IMR-90 (cell line): ENCODE measurements at regions not wholly inside any gene's neighbourhood (a gene's known extent, or its start where the extent isn't known, plus 50 kb on each side); places are given as distances from the start of the nearest gene placed in this dataset.

ENCODE experiments used
- ATAC-seq: fragments of 200-7000 bp; cut with Tn5 transposase; 2 replicates; pipeline ENCODE4 v1.9.1; 2020; ENCODE audit warnings: low read depth, mild to moderate bottlenecking, moderate library complexity
- BruUV-seq: library from RNA; stranded (reverse); fragments of 400-500 nt; replicated peaks from 2 replicates; lab custom pipeline; 2021; lab: Mats Ljungman, UMichigan
- CTCF ChIA-PET: fragments of 300-600 bp; formaldehyde crosslinking; extraction: SDS; loops from one replicate; lab custom pipeline; 2021; ENCODE audit warnings: antibody characterized with exemption; lab: Yijun Ruan, JAX
- POLR2A ChIA-PET: fragments of 300-600 bp; sonication (Branson Sonifier 250); formaldehyde crosslinking; loops from one replicate; lab custom pipeline; 2022; ENCODE audit warnings: antibody characterized with exemption; ENCODE audit not compliant: unreplicated experiment; lab: Charles Lee
- DNase-seq: peaks from one replicate; pipeline ENCODE4 v3.0.0; 2013
- H2AFZ ChIP-seq: replicated peaks from 2 replicates; pipeline ENCODE3; 2013; ENCODE audit warnings: low read length, mild to moderate bottlenecking; ENCODE audit not compliant: poor library complexity
- H2AK5ac ChIP-seq: 2 replicates; pipeline ENCODE4 v1.6.1; 2013; ENCODE audit warnings: low read depth, low read length, inconsistent platforms
- H2AK9ac ChIP-seq: replicated peaks from 2 replicates; pipeline ENCODE3; 2013; ENCODE audit warnings: mild to moderate bottlenecking, low read depth, low read length, moderate library complexity; ENCODE audit not compliant: poor library complexity
- H2BK120ac ChIP-seq: 2 replicates; pipeline ENCODE4 v1.6.1; 2013; ENCODE audit warnings: low read depth, low read length, inconsistent platforms
- H2BK15ac ChIP-seq: 3 replicates; pipeline ENCODE4 v1.6.1; 2013; ENCODE audit warnings: low read depth, low read length, inconsistent platforms
- H2BK20ac ChIP-seq: 2 replicates; pipeline ENCODE4 v1.6.1; 2013; ENCODE audit warnings: low read depth, mild to moderate bottlenecking, inconsistent platforms, low read length, moderate library complexity
- H2BK5ac ChIP-seq: 2 replicates; pipeline ENCODE4 v1.6.1; 2013; ENCODE audit warnings: mild to moderate bottlenecking, low read depth, low read length, inconsistent platforms; ENCODE audit not compliant: poor library complexity, severe bottlenecking
- H3K14ac ChIP-seq: replicated peaks from 2 replicates; pipeline ENCODE4 v1.6.1; 2013; ENCODE audit warnings: low read depth, low read length, inconsistent platforms
- H3K18ac ChIP-seq: 2 replicates; pipeline ENCODE4 v1.6.1; 2013; ENCODE audit warnings: low read depth, low read length, control low read depth
- H3K23ac ChIP-seq: 2 replicates; pipeline ENCODE4 v1.6.1; 2013; ENCODE audit warnings: low read depth, low read length, inconsistent platforms
- H3K27ac ChIP-seq: 2 replicates; pipeline ENCODE4 v1.5.1; 2013; ENCODE audit warnings: mild to moderate bottlenecking, control low read depth, low read length; ENCODE audit not compliant: insufficient read depth
- H3K27me3 ChIP-seq: 2 replicates; pipeline ENCODE4 v1.6.1; 2013; ENCODE audit warnings: low read length; ENCODE audit not compliant: control insufficient read depth, insufficient read depth
- H3K36me3 ChIP-seq: 2 replicates; pipeline ENCODE4 v1.6.1; 2013; ENCODE audit warnings: low read length, mixed read lengths; ENCODE audit not compliant: control insufficient read depth, insufficient read depth
- H3K4ac ChIP-seq: 2 replicates; pipeline ENCODE4 v1.6.1; 2013; ENCODE audit warnings: low read depth, low read length, inconsistent platforms
- H3K4me1 ChIP-seq: 2 replicates; pipeline ENCODE4 v1.6.1; 2013; ENCODE audit warnings: low read length, mixed read lengths; ENCODE audit not compliant: control insufficient read depth, insufficient read depth
- H3K4me2 ChIP-seq: 2 replicates; pipeline ENCODE4 v1.6.1; 2013; ENCODE audit warnings: low read depth, mild to moderate bottlenecking, control low read depth, low read length, moderate library complexity
- H3K4me3 ChIP-seq: 2 replicates; pipeline ENCODE4 v1.5.1; 2013; ENCODE audit warnings: low read depth, mild to moderate bottlenecking, control low read depth, low read length, moderate library complexity; ENCODE audit not compliant: insufficient read depth
- H3K56ac ChIP-seq: 2 replicates; pipeline ENCODE4 v1.6.1; 2013; ENCODE audit warnings: low read length, inconsistent platforms; ENCODE audit not compliant: insufficient read depth; ENCODE audit errors: extremely low read depth
- H3K79me1 ChIP-seq, 2 experiments: 2 replicates each; pipeline ENCODE4 v1.6.1; 2013; ENCODE audit warnings: low read length in 2 of 2, inconsistent platforms in 1 of 2, low read depth in 1 of 2
- H3K9ac ChIP-seq: 2 replicates; pipeline ENCODE4 v1.6.1; 2013; ENCODE audit warnings: low read depth, low read length, control low read depth
- H3K9me1 ChIP-seq: 2 replicates; pipeline ENCODE4 v1.6.1; 2013; ENCODE audit warnings: low read length, inconsistent platforms; ENCODE audit not compliant: insufficient read depth
- H3K9me3 ChIP-seq: 2 replicates; pipeline ENCODE4 v1.6.1; 2013; ENCODE audit warnings: low read length; ENCODE audit not compliant: control insufficient read depth, insufficient read depth
- H4K20me1 ChIP-seq: 2 replicates; pipeline ENCODE4 v1.6.1; 2013; ENCODE audit warnings: low read length, inconsistent platforms; ENCODE audit not compliant: insufficient read depth
- H4K5ac ChIP-seq: 2 replicates; pipeline ENCODE4 v1.6.1; 2013; ENCODE audit warnings: mild to moderate bottlenecking, low read depth, low read length, control low read depth
- H4K8ac ChIP-seq, 2 experiments: 2 replicates each; pipeline ENCODE4 v1.6.1; 2013; ENCODE audit warnings: low read depth in 2 of 2, low read length in 2 of 2, control low read depth in 1 of 2, inconsistent platforms in 1 of 2
- H4K91ac ChIP-seq: 2 replicates; pipeline ENCODE4 v1.6.1; 2013; ENCODE audit warnings: low read depth, low read length, inconsistent platforms; ENCODE audit not compliant: insufficient read depth
- MAFK ChIP-seq: IDR thresholded peaks from 2 replicates; pipeline ENCODE4 v1.6.1; 2012; ENCODE audit warnings: low read depth, low read length, improper control_type of control experiment
- RCOR1 ChIP-seq: IDR thresholded peaks from 2 replicates; pipeline ENCODE4 v1.6.1; 2012; ENCODE audit warnings: mild to moderate bottlenecking, low read length, improper control_type of control experiment; ENCODE audit not compliant: insufficient replicate concordance
- WGBS, 2 experiments: methylation state at CpG; one replicate each; pipeline versions ENCODE4 v1.1.5 to v1.1.7; 2013; ENCODE audit warnings: missing lambda C conversion rate in 2 of 2; ENCODE audit not compliant: insufficient read length in 1 of 2; ENCODE audit errors: extremely low coverage in 2 of 2; 5-methylcytosine and 5-hydroxymethylcytosine counted together
- dilution Hi-C: fragments of 300-500 bp; cut with HindIII; formaldehyde crosslinking; loops from one replicate; pipeline ENCODE4 v1.14.3; 2018; ENCODE audit warnings: low sequenced_read_pairs; ENCODE audit not compliant: unreplicated experiment
- in situ Hi-C: fragments of 300-500 bp; cut with MboI; formaldehyde crosslinking; loops from 3 replicates; pipeline ENCODE4 v1.14.3; 2019; ENCODE audit warnings: low sequenced_read_pairs, inconsistent platforms, mixed read lengths
- intact Hi-C: fragments of 100-400 bp; cut with micrococcal nuclease; formaldehyde crosslinking; loops from 2 replicates; pipeline ENCODE4 v1.10.0; 2022

GRCh38 chr22:26996154-26996553 lies 338.8 kb downstream of the MIAT start:
- in situ Hi-C loops, result no loop called here
- ATAC-seq, result no peak
- no peak overlapping the region for H3K9ac ChIP-seq
- H2BK5ac ChIP-seq, result no peak overlapping the region
- H4K20me1 ChIP-seq, result no peaks in the 10 kb centered on the region
- H3K36me3 ChIP-seq, result no peaks in the 10 kb centered on the region
- no peaks in the 10 kb centered on the region for H3K9me3 ChIP-seq
- H2BK15ac ChIP-seq, result no peak overlapping the region
- no peak overlapping the region for H2BK120ac ChIP-seq
- no peaks in the 10 kb centered on the region for H3K4me1 ChIP-seq
- no peak overlapping the region for H3K56ac ChIP-seq
- WGBS, 2 experiments, result 38 to 100% methylated on average over 1 of the region's 2 CpGs
- no peak overlapping the region for H2AK9ac ChIP-seq
- ChIA-PET CTCF (no interaction called here), POLR2A (no interaction called here)
- intact Hi-C loops, result no loop called here
- H4K91ac ChIP-seq, result no peak overlapping the region
- dilution Hi-C loops, result no loop called here
- no peak overlapping the region for H4K5ac ChIP-seq
- BruUV-seq, result no TSS peak
- no peak overlapping the region for H3K14ac ChIP-seq
- H4K8ac ChIP-seq, result no peak overlapping the region
- H2BK20ac ChIP-seq, result no peak overlapping the region
- H3K4me2 ChIP-seq, result no peak overlapping the region
- no peak overlapping the region for H2AK5ac ChIP-seq
- no peak overlapping the region for H3K18ac ChIP-seq
- no peak overlapping the region for H3K27ac ChIP-seq
- no peaks in the 10 kb centered on the region for H3K9me1 ChIP-seq
- H3K79me1 ChIP-seq, result no peaks in the 10 kb centered on the region
- peaks cover 10% of the 10 kb centered on the region for H3K27me3 ChIP-seq
- no peak overlapping the region for H3K4me3 ChIP-seq
- H3K23ac ChIP-seq, result no peak overlapping the region
- H2AFZ ChIP-seq, result no peak overlapping the region
- TF ChIP-seq MAFK (peak; percentile 97), RCOR1 (no peak)
- no peak for DNase-seq
- no peak overlapping the region for H3K4ac ChIP-seq
